ENCODE measurements at regions not wholly inside any gene's neighbourhood (a gene's known extent, or its start where the extent isn't known, plus 50 kb on each side); places are given as distances from the start of the nearest gene placed in this dataset.

DNA sequence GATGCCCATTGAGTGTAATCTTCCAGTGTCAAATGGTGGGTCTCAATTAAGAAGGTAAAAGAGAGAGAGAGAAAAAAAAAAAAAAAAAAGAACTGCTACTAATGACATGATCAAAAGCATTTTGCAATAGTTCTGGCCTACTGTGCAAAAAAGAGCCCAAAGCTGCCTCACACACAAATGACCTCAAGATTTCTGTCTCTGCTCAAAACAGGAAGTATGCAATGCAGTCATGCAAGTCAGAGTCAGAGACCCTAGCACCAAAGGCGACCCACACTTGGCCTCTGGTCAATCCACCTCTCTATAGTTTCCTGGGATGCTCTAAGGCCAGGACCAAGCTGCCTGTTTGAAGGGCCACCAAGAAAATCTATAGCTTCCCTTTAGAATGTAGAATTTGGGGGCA, 323.5 kb downstream of the VPS13C start:
- H3K36me3 ChIP-seq (ENCODE audit: control insufficient read depth in 1 of 2, insufficient read depth in 2 of 2, low read length in 2 of 2) = no peaks in the 10 kb centered on the region
- intact Hi-C loops (cut with micrococcal nuclease) = no loop called here
- no peak overlapping the region for H2AFZ ChIP-seq (ENCODE audit: low read depth, low read length, poor library complexity, severe bottlenecking)
- H3K4me2 ChIP-seq (ENCODE audit: low read length) = no peak overlapping the region
- no TSS peak for BruUV-seq (replicated peaks)
- no peak overlapping the region for H3K4me3 ChIP-seq (replicated peaks in 1 of 2; ENCODE audit: low read depth in 1 of 2, low read length in 2 of 2)
- no peak for DNase-seq (ENCODE audit: low read depth, low spot score)
- ChIA-PET CTCF (no interaction called here), RAD21 (ENCODE audit: low non-redundant PET in 1 of 2, low total read pairs in 2 of 2, uncharacterized antibody in 2 of 2, unreplicated experiment in 2 of 2) (no interaction called here), POLR2A (no interaction called here)
- no peaks in the 10 kb centered on the region for H3K79me2 ChIP-seq (ENCODE audit: insufficient read depth, low read length)
- H3K4me1 ChIP-seq (ENCODE audit: control insufficient read depth in 1 of 2, insufficient read depth in 2 of 2, low read length in 2 of 2) = no peaks in the 10 kb centered on the region
- peaks cover under 1% of the 10 kb centered on the region for H3K27me3 ChIP-seq (ENCODE audit: insufficient read depth, low read length)
- no peaks in the 10 kb centered on the region for H3K9me3 ChIP-seq (ENCODE audit: control insufficient read depth in 1 of 2, insufficient read depth in 1 of 2, low read depth in 1 of 2, low read length in 2 of 2)
- no peak overlapping the region for H3K27ac ChIP-seq (ENCODE audit: low read depth, low read length)
- H3K9me2 ChIP-seq (ENCODE audit: insufficient read depth) = no peaks in the 10 kb centered on the region
- ATAC-seq = no peak
- no peak for TF ChIP-seq ZFX (IDR thresholded peaks at IDR 0.05)
- TF ChIP-seq SIN3A (IDR thresholded peaks at IDR 0.05; ENCODE audit: low read depth) = no peak
- no peak for TF ChIP-seq EZH2phosphoT487 (IDR thresholded peaks at IDR 0.05; ENCODE audit: borderline replicate concordance)
- no peak for TF ChIP-seq TCF7L2 (IDR thresholded peaks at IDR 0.05; ENCODE audit: borderline replicate concordance, extremely low read depth, insufficient read depth, insufficient read length)
- TF ChIP-seq, protein P1, sequence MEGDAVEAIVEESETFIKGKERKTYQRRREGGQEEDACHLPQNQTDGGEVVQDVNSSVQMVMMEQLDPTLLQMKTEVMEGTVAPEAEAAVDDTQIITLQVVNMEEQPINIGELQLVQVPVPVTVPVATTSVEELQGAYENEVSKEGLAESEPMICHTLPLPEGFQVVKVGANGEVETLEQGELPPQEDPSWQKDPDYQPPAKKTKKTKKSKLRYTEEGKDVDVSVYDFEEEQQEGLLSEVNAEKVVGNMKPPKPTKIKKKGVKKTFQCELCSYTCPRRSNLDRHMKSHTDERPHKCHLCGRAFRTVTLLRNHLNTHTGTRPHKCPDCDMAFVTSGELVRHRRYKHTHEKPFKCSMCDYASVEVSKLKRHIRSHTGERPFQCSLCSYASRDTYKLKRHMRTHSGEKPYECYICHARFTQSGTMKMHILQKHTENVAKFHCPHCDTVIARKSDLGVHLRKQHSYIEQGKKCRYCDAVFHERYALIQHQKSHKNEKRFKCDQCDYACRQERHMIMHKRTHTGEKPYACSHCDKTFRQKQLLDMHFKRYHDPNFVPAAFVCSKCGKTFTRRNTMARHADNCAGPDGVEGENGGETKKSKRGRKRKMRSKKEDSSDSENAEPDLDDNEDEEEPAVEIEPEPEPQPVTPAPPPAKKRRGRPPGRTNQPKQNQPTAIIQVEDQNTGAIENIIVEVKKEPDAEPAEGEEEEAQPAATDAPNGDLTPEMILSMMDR (IDR thresholded peaks at IDR 0.05 in 2 of 3, conservative IDR thresholded peaks at IDR 0.05 in 1 of 3; ENCODE audit: borderline replicate concordance in 1 of 3, insufficient read depth in 1 of 3, low read depth in 2 of 3, low read length in 2 of 3) = no peak
- no peak for TF ChIP-seq EZH2 (IDR thresholded peaks at IDR 0.05)
- no peak for TF ChIP-seq SP1 (IDR thresholded peaks at IDR 0.05; ENCODE audit: low read depth)
- no peak for TF ChIP-seq EGR1 (IDR thresholded peaks at IDR 0.05; ENCODE audit: low read depth)
- no peak for TF ChIP-seq CEBPB (IDR thresholded peaks at IDR 0.05; ENCODE audit: low read depth)
- no peak for TF ChIP-seq FOSL1 (IDR thresholded peaks at IDR 0.05; ENCODE audit: low read depth)
- no peak for TF ChIP-seq ZNF274 (IDR thresholded peaks at IDR 0.05; ENCODE audit: low read depth, low read length)
- TF ChIP-seq, protein P2, sequence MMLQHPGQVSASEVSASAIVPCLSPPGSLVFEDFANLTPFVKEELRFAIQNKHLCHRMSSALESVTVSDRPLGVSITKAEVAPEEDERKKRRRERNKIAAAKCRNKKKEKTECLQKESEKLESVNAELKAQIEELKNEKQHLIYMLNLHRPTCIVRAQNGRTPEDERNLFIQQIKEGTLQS (IDR thresholded peaks at IDR 0.05) = no peak
- no peak for TF ChIP-seq JUND (IDR thresholded peaks at IDR 0.05)
- no peak overlapping the region for H3K9ac ChIP-seq (ENCODE audit: low read length)
- no peaks in the 10 kb centered on the region for H4K20me1 ChIP-seq (ENCODE audit: insufficient read depth)
